Testis (tissue), 2 donors: ENCODE measurements at regions not wholly inside any gene's neighbourhood (a gene's known extent, or its start where the extent isn't known, plus 50 kb on each side); places are given as distances from the start of the nearest gene placed in this dataset.

Experiments
- DNase-seq: peaks from one replicate; pipeline ENCODE4 v3.0.0-alpha.2; 2019
- H3K27ac ChIP-seq, 2 donors: fragments of 200-600 bp; sonication (generic); one replicate each; pipeline ENCODE4 v1.5.1; 2019
- H3K27me3 ChIP-seq: fragments of 200-600 bp; sonication (generic); one replicate; pipeline ENCODE4 v1.5.1; 2019
- H3K36me3 ChIP-seq: fragments of 200-600 bp; sonication (generic); one replicate; pipeline ENCODE4 v1.5.1; 2017; ENCODE audit warnings: low read depth; ENCODE audit errors: missing control alignments
- H3K4me1 ChIP-seq: fragments of 200-600 bp; sonication (generic); one replicate; pipeline ENCODE4 v1.5.1; 2019
- H3K4me3 ChIP-seq, 2 donors: fragments of 200-600 bp; sonication (generic); one replicate each; pipeline ENCODE4 v1.5.1; 2017 to 2019
- H3K9me3 ChIP-seq: fragments of 200-600 bp; sonication (generic); one replicate; pipeline ENCODE4 v1.5.1; 2017
- CTCF ChIP-seq, 3 experiments: fragments of 450-650 bp in 2 of 3; fragments of 200-600 bp in 1 of 3; sonication (generic) in 1 of 3; IDR thresholded peaks; one replicate each; pipeline ENCODE4 v1.5.1; 2016 to 2019; ENCODE audit warnings: antibody characterized with exemption in 3 of 3, mild to moderate bottlenecking in 2 of 3, moderate library complexity in 1 of 3
- POLR2A ChIP-seq: fragments of 450-650 bp; IDR thresholded peaks from one replicate; pipeline ENCODE4 v1.6.1; 2017; ENCODE audit warnings: antibody characterized with exemption, mild to moderate bottlenecking, moderate library complexity
- WGBS, 2 donors: methylation state at CpG; one replicate each; pipeline ENCODE4 v1.1.5; 2018; 5-methylcytosine and 5-hydroxymethylcytosine counted together
- intact Hi-C: fragments of 100-400 bp; cut with DNase I; formaldehyde crosslinking; loops from one replicate; pipeline ENCODE4 v1.15.1; 2023; ENCODE audit warnings: low total_unique reads

DNA sequence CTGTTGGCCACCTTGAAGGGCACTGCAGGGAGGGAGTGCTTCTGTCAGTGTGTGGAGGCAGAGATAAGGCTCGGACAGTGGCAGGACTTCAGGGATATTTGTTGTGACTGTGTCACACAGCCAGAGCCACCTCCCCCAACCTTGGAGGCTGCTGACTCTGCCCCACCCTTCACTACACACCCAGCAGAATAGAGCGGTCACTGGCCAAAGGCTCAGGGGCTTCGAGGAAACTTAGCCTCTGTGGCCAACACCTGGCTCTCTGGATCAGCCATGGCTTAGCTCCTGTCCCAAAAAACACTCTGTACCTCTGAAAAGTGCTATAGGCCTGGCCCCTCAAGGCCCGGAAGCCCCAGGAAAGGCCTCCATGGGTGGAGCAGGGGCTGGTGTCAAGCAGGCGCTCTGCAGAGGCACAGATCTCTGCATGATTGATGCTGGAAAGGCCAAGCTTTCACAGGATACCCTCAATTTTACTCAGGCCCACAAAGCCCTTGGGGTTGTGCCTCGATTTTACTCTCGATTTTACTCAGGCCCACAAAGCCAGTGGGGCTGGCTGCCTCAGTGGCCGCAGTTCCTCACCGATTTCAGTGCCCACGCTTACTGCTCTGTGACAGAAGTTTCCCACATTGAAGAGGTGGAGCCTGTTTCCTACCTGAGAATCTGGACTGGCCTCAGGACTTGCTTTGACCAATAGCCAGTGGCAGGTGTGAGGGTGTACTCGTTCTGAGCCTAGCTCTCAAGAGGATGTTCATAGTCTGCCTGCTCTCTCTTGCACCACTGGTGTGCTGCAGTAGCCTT, 113.2 kb upstream of the GPR26 start:
- Histone ChIP-seq H3K4me1 (no peaks in the 10 kb centered on the region), H3K4me3 (no peak overlapping the region), H3K27ac (no peak overlapping the region), H3K9me3 (no peaks in the 10 kb centered on the region), H3K27me3 (no peaks in the 10 kb centered on the region), H3K36me3 (no peaks in the 10 kb centered on the region)
- DNase-seq, result no peak
- WGBS, 2 donors, result 73 to 83% methylated on average over 7 to 11 of the region's 11 CpGs
- intact Hi-C loops, result no loop called here
- TF ChIP-seq POLR2A, result no peak
- no peak for TF ChIP-seq CTCF (IDR thresholded peaks at IDR 0.05)

GRCh38 chr10:123553810-123554430, 112.2 kb upstream of the GPR26 start:
- H3K36me3 ChIP-seq, result no peaks in the 10 kb centered on the region
- intact Hi-C loops, result no loop called here
- no peaks in the 10 kb centered on the region for H3K27me3 ChIP-seq
- no peaks in the 10 kb centered on the region for H3K9me3 ChIP-seq
- no peak overlapping the region for H3K27ac ChIP-seq
- no peaks in the 10 kb centered on the region for H3K4me1 ChIP-seq
- no peak overlapping the region for H3K4me3 ChIP-seq
- 81 to 86% methylated on average over 10 of the region's 10 CpGs for WGBS, 2 donors
- no peak for DNase-seq
- TF ChIP-seq POLR2A, result no peak
- no peak for TF ChIP-seq CTCF (IDR thresholded peaks at IDR 0.05)

DNA sequence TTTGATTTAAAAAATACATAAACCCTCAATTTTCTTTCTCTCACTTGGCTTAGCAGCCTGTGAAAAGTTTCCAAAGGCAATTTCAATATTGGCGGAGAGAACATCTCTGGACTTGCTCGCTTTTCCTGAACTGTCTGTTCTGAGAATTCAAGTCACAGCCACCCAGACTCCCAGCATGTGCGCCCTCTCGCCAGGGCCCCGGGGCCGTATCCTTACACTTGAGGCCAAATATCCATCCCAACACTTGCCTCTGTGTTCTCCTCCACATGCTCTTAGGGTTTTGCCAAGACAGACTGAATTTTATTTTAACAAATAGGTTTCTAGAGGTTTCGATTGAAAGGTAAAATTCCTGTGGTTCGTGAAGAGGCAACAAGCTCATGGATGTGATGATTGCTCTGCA, 111.5 kb upstream of the GPR26 start:
- H3K36me3 ChIP-seq, result no peaks in the 10 kb centered on the region
- TF ChIP-seq POLR2A (no peak), CTCF (IDR thresholded peaks at IDR 0.05) (no peak)
- H3K9me3 ChIP-seq, result no peaks in the 10 kb centered on the region
- no peak overlapping the region for H3K4me3 ChIP-seq
- WGBS, 2 donors, result 85 to 87% methylated on average over 8 of the region's 8 CpGs
- intact Hi-C loops, result loop anchor here (5.0 kb wide), 1 partner anchor 417 kb away; the partner anchor contains the start of gene HMX3
- no peaks in the 10 kb centered on the region for H3K27me3 ChIP-seq
- no peaks in the 10 kb centered on the region for H3K4me1 ChIP-seq
- H3K27ac ChIP-seq, result no peak overlapping the region
- no peak for DNase-seq

GRCh38 chr10:123555616-123556015, 110.5 kb upstream of the GPR26 start:
- 89 to 91% methylated on average over 4 of the region's 4 CpGs for WGBS, 2 donors
- H3K27ac ChIP-seq, result no peak overlapping the region
- intact Hi-C loops, result loop anchor here (5.0 kb wide), 1 partner anchor 418 kb away; the partner anchor contains the start of gene HMX3
- TF ChIP-seq POLR2A (no peak), CTCF (IDR thresholded peaks at IDR 0.05) (no peak)
- DNase-seq, result no peak
- no peaks in the 10 kb centered on the region for H3K27me3 ChIP-seq
- H3K4me1 ChIP-seq, result no peaks in the 10 kb centered on the region
- no peak overlapping the region for H3K4me3 ChIP-seq
- H3K36me3 ChIP-seq, result no peaks in the 10 kb centered on the region
- no peaks in the 10 kb centered on the region for H3K9me3 ChIP-seq
